NCI-H2171 treated with DMSO at 0.1 percent for 48 hours (cell line): ENCODE measurements at regions not wholly inside any gene's neighbourhood (a gene's known extent, or its start where the extent isn't known, plus 50 kb on each side); places are given as distances from the start of the nearest gene placed in this dataset.

Source experiments
- DNase-seq: peaks from one replicate; lab custom pipeline; 2025; lab: John Stamatoyannopoulos, UW

DNA sequence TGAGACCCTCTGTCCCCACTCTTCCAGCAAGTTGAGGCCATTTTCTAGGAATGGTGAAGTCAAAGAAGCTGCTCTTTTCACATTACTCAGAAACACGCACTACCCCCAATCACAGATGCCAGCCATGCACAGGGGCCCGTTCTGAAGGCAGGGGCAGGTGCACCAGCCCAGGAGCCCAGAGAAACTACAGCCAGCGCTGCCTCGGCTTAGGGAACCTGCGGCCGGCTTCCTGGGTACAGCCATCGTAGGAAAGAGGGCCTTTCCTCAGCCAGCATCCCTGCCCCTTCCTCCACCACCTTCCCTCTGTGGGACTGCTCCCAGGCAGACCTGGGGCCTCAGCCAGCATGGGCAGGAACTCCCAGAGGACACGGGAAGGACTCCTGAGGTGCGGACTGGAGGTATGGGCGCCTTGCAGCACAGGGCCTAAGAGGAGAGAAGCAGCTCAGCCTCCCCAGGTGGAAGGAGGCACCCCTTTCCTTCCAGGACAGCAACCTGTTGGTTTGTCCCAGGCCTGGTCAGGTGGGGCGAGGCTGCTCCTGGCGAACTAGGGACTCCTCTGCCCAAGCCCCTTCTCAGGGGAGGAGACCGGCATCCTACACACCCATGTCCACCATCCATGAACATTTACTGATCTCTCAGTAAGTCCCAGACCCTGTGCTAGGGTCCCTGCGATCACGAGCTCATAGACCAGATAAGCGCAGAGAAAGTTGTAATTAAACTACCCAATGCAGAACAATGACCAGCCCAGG, 99.0 kb upstream of the ID2 start:
- no peak for DNase-seq

DNA sequence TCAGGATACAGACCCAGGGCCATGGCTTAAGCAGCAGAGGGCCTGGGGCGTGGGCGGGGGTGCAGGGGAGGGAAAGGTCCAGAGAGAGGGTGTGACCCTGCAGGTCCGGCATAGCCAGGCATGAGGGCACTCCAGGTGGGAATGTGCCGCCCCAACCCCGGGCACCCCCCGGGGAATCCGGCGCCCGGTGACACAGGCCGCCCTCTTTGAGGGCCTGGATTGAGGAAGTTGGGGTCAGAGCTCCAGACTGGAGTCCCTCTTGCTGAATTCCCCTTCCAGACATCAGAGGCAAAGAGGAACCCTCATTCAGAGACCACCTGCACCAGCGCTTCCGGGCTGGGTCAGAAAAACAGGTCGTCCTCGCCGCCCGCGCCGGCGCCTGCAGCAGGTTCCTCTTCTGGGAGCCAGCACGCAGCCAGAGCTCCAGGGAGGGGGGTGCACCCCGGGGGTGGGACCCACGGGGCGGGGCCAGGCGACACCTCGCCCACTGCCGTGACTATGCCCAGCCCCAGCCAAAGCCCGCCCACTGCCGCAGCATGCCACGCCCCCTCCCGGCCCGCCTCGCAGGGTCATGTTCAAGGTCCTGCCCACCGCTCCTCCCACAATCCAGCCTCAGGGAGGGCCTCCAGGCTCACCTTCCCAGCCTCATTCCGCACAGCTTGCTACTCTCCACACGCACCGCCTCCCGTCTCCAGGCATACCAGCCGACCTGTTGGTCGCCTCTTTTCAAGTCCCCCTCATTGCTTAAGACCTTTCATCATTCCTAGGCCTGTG, 98.3 kb upstream of the ID2 start:
- no peak for DNase-seq

DNA sequence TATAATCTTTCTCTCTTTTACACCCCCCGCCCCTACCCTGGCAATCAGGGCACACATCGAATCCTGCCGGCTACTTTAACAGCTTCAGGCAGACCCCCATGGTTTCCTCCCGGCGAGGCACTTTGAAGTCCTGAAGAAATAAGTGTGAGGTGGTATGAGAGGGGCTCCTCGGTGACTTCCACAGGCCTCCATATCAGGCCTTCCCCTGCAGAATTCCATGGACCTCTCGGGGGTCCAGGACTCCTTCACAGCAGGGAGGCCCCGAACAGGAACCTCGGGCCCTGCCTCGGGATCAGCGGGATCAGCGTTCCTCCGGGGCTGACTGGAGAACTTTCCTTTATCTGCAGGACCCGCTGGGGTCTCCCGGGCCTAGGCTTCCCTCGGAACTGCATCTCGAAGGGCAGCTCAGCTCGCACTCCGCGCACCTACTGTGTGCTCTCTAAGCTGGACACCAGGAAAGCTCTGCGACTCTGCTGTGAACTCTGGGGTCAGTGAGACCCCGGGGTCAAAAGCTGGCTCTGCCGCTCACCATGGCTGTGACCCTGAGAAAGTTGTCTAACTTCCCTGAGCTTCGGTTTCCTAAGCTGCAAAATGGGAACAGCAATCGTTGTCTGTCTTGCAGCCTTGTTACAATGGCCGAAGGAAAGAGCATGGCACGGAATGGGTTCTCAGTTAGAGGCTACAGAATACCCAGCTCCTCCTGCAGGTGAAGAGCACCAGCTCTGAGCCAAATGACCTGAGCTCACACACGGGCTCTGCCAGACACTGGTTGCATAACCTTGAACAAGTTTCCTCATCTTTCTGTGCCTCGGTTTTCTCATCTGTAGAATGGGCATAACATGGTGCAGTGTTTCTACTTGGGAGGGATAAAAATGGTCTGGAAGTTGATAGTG, 97.4 kb upstream of the ID2 start:
- no peak for DNase-seq

DNA sequence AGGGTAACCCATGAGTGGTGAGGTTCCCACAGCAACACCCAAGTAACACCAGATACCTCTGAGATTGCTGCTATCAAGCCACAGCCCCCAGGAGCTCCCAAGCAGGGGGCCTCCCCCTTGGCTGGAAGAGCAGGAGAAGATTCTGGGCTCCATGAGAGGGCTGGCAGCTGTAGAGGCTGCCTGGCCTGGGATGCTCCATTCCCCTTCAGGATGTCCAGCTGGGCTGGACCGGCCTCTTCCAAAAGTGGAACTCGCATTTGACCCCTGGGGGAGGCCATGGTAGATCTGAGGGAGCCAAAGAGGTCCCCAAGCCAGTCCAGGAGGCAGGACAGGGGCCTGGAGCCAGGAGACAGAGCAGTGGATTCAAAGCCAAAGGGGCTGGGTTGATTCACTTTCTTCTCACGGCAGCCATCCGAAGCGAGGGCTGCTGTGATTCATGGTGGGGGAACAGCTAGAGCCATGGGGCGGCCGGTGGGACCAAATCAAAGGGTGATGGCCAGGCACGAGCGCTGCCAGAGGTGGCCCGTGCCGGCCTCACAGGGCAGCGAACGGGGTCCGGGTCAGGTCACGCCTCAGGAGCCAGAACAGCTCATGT, 95.3 kb upstream of the ID2 start:
- DNase-seq: no peak

DNA sequence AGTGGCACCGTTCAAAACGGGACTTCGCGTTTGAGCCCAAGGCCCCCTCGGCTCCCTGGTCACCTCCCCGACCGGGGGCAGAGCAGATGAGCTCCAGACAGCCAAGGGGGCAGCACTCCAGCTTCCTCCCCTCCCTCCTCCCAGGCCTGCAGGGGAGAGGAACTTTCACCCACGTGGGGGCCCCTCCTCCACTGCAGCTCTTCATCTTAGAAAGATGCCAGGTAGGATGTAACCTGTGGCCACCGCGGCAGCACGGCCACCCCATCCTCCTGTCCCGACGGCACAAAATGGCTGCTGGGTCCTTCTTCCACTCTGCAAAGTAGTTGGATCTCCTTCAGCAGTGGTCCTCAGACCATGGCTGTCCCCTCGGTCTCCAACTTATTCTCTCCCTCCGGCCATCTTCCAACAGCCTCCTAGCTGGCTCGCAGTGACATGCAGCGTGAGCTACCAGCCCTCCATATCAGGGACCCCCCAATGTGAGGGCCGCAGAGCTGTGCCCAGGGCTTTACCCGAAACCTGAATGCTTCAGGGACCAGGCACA, 94.5 kb upstream of the ID2 start:
- DNase-seq: no peak

DNA sequence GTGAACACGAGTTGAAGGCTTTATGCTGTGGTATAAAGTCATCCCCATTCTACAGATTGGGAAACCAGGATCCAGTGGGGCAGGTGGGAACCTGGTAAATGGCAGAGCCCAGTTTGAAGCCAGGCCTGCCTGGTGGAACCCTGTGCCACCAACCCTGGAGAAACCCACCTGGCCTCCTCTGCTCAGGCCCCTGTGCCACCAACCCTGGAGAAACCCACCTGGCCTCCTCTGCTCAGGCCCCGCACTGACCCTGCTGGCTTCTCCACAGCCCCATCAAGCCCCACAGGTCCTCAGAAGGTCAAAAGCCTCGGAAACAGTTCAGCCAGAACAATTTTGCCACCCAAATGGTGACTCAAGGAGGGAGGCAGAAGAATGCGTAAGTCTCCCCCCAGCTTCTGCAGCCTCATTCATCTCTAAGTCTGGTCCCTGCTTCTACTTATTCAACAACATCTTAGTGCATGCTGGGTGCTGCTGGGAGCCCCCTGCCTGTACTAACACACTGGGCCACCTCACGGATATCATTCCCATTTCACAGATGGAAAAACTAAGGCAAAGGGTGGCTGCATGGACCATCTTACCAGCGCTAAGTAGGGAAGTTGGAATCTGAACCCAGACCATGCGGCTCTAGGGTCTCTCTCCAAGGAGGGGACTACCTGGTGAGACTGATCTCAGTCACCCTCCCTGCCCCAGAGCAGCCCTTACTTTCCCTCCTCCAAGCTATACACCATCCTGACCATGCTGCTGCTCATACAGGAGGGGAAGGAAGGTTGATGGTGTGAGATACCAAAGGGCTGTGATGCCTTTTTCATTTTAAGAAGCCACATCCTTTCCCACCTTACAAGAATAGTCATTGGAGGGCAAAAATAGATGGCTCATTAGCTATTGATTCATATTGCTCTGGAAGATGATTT, 93.7 kb upstream of the ID2 start:
- no peak for DNase-seq

DNA sequence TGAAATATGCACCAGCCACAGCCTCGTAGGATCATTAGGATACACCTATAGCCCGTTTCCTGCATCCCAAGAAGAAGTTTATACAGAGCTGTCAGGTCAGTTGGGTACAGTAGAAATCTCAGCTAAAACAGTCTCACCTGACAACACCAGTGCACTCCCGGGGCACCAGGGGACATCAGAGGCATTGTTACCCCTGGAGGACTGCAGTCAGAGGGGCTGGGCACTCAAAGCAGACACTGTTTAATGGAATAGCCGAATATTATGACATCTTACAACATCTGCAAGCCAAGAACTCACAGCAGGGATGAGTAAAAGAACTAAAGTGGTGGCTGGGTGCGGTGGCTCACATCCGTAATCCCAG, 93.0 kb upstream of the ID2 start:
- DNase-seq: no peak

DNA sequence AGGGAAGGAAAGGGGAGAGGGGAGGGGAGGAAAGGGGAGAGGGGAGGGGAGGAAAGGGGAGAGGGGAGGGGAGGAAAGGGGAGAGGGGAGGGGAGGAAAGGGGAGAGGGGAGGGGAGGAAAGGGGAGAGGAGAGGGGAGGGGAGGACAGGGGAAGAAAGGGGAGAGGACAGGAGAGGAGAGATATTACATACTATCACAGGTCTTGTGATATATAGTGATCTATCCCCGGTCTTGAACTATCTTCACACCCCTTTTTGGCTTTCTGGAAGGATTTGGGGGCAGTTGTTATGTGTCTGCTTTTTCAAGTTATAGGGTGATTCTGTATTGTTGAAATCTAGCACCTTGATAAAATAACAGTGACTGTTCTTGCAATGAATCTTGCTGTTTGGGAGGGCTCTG, 92.1 kb upstream of the ID2 start:
- no peak for DNase-seq

DNA sequence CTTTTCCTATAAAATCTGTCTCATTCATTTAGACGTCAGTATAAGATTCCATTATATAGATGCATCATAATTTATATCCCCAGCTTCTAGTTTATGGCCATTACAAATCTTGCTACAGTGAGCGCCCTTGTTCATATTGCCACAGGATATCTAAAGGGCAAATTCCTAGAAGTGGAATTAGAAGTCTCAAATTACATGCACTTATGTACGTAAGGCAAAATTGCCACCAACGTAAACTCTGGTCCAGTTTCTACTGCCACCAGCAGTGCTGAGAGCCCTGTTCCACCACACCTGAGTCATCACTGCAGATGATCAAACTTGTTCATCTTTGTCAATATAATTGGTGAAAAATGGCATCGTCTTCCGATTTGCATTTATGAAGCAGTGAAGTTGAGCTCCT, 90.9 kb upstream of the ID2 start:
- DNase-seq: peak; percentile 28

DNA sequence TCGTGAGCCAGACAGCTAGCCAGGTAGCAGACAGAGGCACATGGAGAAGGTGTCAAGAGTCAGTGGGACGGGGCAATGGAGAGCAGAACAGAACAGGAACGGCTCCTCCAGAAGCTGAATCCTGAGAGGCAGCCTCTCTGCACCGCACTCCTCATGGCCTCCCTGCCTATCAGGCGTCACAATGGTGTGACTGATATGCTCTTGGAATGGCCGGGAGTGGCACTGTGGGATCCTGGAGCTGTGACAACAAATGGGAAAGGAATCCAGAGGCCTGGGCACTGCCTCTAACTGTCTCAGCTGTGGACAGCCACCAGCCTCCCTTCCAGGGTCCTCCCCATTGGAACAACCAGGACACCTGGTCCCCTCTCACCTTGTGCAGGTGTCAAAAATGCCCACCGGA, 89.1 kb upstream of the ID2 start:
- DNase-seq: no peak

DNA sequence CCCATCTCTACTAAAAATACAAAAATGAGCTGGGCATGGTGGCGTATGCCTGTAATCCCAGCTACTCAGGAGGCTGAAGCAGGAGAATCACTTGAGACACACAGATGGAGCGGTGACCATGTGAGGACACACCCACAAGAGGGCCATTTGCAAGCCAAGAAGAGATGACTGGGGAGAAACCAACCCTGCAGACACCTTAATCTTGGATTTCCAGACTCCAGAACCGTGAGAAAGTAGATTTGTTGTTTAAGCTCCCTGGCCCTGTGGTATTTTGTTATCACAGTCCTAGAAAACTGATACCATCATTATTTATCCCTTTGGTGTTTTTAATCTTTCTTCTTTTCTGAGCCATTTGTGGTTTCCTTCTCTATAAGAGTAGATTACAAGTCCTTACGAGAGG, 88.6 kb upstream of the ID2 start:
- no peak for DNase-seq

DNA sequence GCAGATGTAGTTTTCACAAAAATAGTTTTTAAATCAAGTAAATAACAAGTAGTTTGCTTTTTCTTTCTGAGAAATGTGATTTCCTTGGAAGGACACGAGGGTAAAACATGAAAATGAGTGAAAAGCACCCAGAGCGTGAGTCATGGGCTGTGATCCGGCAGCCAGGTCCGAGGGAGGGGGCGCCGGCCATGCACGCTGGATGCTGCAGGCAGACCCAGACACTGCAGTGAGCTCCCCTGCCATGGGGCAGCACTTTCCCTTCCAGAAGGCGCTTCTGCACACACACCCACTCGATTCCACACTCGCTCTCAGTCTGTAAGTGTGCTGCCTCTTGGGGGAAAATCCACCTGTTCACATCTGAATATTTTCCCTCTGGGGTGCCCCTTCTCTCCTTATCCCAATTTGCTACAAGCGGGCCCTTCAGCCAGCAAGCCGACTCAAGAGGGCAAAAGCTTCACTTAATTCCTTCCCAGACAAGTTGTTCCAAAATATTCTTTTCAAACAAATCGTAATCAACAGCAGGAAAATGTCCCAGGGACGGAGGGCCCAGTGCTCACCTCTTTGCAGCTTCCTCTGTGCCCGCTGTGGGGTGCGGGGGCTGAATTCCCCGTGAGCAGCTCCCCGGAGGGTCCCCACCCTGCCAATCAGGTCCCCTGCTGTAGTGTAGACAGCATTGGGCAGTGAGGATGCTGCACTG, 87.0 kb upstream of the ID2 start:
- DNase-seq: no peak

DNA sequence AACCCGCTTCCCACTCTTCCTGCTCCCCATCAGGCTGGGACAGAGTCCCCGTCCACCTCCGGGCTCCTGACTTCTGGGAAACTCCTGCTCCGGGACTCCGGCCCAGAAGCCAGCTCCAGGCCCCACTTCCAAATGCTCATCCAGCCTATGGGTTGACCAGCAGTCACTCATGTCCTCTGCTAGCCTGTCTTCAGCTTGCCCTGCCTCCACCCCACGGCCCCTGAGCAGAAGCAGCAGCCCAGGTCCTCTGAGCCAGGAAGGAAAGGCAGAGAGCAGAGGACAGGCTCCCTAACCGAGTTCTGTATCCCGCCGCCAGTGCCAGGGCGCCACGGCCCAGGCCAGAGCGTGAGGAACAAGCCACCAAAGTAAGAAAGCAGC, 86.4 kb upstream of the ID2 start:
- no peak for DNase-seq

DNA sequence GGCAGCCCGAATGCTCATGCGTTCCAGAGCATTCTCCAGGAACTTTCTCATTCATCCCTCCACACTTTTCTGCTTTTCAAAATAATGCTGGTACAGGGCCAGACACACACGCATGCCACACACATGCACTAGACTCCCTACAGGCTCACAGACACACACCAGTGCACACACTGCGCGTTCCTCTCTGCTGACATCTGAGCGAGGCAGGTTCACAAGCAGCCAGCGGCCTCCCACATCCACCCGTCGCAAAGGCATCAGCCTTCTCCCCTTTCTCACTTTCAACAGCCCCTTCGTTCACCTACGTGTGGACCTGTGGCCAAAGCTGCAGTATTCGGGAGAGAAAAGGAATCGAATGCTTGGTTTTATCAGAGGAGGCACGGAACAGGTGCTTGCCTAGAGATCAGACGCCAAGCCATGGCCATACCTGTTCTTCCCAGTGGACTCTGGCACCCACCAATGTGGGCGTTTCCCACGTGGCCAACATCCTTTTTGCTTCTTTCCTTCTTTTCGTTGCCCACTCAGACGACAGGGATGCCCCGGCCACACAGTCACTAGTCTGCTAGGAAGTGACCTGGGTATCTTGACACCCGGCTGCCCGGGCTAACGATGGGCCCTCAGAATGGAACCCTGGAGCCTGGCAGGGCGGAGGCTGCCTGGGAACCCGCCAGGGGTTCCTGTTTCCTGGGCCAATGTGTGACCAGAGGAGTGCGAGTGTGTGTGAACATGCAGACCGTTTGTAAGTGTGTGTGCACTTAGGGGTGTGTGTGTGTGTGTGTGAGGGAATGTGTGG, 85.8 kb upstream of the ID2 start:
- no peak for DNase-seq

DNA sequence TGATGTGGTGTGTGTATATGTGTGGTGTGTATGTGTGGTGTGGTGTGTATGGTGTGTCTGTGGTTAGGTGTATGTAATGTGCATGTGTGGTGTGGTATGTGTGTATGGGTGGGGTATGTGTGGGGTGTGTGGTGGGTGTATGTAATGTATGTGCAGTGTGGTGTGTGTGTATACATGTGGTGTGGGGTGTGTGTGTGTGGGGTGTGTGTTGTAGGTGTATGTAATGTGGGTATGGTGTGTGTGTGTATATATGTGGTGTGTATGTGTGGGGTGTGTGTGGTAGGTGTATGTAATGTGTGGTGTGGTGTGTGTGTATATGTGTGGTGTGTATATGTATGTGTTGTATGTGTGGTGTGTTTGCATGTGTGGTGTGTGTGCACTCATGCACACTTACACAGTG, 84.8 kb upstream of the ID2 start:
- DNase-seq: no peak

DNA sequence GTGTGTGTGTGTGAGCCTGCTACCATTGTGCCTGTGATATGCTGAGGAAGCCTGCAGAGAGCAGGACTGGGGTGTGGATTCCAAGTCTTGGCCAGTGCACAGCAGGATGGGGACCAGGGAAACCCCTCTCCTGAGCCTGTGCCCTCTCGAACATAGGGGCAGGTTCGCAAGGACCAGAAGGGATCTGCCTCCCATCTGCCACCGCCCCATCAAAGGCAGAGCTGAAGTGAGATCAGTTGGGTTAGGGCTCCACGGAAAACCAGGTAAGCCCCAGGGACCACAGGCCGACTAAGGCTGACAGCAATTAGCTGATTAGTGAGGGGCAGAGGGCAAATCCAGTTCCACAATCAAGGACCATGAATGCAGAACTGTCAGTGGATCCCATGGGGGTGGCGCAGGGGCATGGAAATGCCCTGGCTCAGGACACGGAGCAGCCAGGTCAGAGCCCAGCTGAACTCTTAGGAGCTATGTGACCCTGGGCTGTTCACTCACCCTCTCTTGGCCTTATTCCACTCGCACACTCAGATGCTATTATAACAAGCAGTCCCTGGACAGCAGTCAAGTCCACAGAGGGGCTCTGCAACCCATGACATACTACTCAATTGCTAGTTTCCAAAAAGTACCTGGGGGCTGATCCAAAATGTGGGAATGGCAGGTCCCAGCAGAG, 84.2 kb upstream of the ID2 start:
- peak; percentile 56 for DNase-seq

DNA sequence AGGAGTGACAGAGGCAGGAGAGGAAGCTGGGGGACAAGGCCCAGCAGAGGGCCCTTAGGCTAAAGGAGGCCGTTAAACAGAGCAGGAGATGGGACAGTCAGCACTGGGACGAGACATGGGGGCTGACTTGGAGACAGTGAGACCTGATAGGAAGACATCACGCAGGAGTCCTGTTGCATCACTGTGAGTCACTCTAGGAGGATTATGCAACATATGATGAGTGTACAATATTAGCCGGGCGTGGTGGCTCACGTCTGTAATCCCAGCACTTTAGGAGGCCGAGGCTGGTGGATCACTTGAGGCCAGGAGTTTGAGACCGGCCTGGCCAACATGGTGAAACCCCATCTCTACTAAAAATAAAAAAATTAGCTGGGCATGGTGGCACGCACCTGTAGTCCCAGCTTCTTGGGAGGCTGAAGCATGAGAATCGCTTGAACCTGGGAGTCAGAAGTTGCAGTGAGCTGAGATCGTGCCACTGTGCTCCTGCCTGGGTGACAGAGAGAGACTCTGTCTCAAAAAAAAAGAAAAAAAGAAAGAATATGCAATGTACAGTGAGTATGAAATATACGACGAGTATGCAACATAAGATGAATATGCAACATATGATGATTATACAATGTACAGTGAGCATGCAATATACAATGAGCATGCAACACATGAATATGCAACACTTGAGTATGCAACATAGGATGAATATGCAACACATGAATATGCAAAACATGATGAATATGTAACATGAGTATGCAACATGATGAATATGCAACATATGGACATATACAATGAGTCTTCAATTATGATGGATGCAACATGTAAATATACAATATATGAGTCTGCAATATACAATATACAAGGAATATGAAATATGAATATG, 83.3 kb upstream of the ID2 start:
- DNase-seq: no peak
